Tibial nerve (tissue), 4 donors: ENCODE measurements at regions not wholly inside any gene's neighbourhood (a gene's known extent, or its start where the extent isn't known, plus 50 kb on each side); places are given as distances from the start of the nearest gene placed in this dataset.

Source experiments
- DNase-seq, 2 donors: peaks; one replicate each; pipeline ENCODE4 v3.0.0-alpha.2; 2019; ENCODE audit warnings: low spot score in 2 of 2
- H3K27ac ChIP-seq, 4 donors: fragments of 200-600 bp; sonication (generic) in 3 of 4; one replicate each; pipeline ENCODE4 v1.5.1; 2017 to 2019; ENCODE audit warnings: mild to moderate bottlenecking in 1 of 4
- H3K27me3 ChIP-seq, 2 donors: fragments of 200-600 bp; sonication (generic) in 1 of 2; one replicate each; pipeline versions ENCODE4 v1.5.1 to v1.6.0; 2017 to 2019
- H3K36me3 ChIP-seq, 3 donors: fragments of 200-600 bp; sonication (generic); one replicate each; pipeline ENCODE4 v1.5.1; 2018 to 2019
- H3K4me1 ChIP-seq, 4 donors: fragments of 200-600 bp; sonication (generic) in 3 of 4; one replicate each; pipeline ENCODE4 v1.5.1; 2017 to 2019
- H3K4me3 ChIP-seq, 4 donors: fragments of 200-600 bp; sonication (generic) in 3 of 4; one replicate each; pipeline ENCODE4 v1.5.1; 2017 to 2019; ENCODE audit warnings: mild to moderate bottlenecking in 1 of 4, moderate library complexity in 1 of 4
- H3K9me3 ChIP-seq, 4 donors: fragments of 200-600 bp; sonication (generic) in 3 of 4; one replicate each; pipeline ENCODE4 v1.5.1; 2017 to 2019
- EP300 ChIP-seq, 2 donors: sonication (generic); formaldehyde crosslinking; IDR thresholded peaks; one replicate each; pipeline ENCODE4 v1.6.1; 2017; ENCODE audit warnings: antibody characterized with exemption in 2 of 2, mild to moderate bottlenecking in 1 of 2
- POLR2A ChIP-seq, 2 donors: fragments of 450-650 bp; IDR thresholded peaks; one replicate each; pipeline ENCODE4 v1.6.1; 2017; ENCODE audit warnings: antibody characterized with exemption in 2 of 2, mild to moderate bottlenecking in 2 of 2, moderate library complexity in 2 of 2
- WGBS, 2 donors: methylation state at CpG; one replicate each; pipeline ENCODE4 v1.1.5; 2018; 5-methylcytosine and 5-hydroxymethylcytosine counted together
- TF ChIP-seq, protein P1 (sequence below), 5 experiments: fragments of 200-600 bp in 3 of 5; fragments of 450-650 bp in 2 of 5; sonication (generic) in 3 of 5; IDR thresholded peaks; one replicate each; pipeline ENCODE4 v1.5.1; 2016 to 2019; ENCODE audit warnings: antibody characterized with exemption in 5 of 5, mild to moderate bottlenecking in 3 of 5, moderate library complexity in 2 of 5

DNA sequence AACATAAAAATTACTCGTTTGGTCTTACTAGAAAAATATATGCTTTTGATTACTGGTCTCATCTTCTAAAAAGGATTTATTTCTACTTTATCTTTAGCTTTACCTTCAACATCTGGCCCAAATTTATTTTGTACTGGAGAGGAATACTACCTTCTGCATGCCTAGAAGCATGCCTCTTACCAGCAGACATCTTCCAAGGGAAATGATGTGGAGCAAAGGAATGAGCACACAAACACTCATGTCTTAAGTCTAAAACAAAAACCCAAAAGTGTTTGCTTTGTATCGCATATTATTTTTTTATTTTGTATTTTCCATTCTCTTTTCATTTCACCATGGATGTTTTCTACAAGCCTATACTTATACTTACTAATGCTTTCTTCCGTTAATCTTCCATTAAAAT, 304.6 kb upstream of the KCNMB2 start:
- no peaks in the 10 kb centered on the region for H3K4me1 ChIP-seq
- no peak overlapping the region for H3K4me3 ChIP-seq
- no peak overlapping the region for H3K27ac ChIP-seq
- no peaks in the 10 kb centered on the region for H3K36me3 ChIP-seq
- 95 to 97% methylated on average over 3 of the region's 3 CpGs for whole genome bisulfite sequencing, 2 donors
- no peak for DNase-seq
- TF ChIP-seq, protein P1, sequence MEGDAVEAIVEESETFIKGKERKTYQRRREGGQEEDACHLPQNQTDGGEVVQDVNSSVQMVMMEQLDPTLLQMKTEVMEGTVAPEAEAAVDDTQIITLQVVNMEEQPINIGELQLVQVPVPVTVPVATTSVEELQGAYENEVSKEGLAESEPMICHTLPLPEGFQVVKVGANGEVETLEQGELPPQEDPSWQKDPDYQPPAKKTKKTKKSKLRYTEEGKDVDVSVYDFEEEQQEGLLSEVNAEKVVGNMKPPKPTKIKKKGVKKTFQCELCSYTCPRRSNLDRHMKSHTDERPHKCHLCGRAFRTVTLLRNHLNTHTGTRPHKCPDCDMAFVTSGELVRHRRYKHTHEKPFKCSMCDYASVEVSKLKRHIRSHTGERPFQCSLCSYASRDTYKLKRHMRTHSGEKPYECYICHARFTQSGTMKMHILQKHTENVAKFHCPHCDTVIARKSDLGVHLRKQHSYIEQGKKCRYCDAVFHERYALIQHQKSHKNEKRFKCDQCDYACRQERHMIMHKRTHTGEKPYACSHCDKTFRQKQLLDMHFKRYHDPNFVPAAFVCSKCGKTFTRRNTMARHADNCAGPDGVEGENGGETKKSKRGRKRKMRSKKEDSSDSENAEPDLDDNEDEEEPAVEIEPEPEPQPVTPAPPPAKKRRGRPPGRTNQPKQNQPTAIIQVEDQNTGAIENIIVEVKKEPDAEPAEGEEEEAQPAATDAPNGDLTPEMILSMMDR (IDR thresholded peaks at IDR 0.05) = no peak
- no peak for TF ChIP-seq POLR2A (IDR thresholded peaks at IDR 0.05)
- no peak for TF ChIP-seq EP300 (IDR thresholded peaks at IDR 0.05)
- no peaks in the 10 kb centered on the region for H3K27me3 ChIP-seq
- H3K9me3 ChIP-seq = no peaks in the 10 kb centered on the region

DNA sequence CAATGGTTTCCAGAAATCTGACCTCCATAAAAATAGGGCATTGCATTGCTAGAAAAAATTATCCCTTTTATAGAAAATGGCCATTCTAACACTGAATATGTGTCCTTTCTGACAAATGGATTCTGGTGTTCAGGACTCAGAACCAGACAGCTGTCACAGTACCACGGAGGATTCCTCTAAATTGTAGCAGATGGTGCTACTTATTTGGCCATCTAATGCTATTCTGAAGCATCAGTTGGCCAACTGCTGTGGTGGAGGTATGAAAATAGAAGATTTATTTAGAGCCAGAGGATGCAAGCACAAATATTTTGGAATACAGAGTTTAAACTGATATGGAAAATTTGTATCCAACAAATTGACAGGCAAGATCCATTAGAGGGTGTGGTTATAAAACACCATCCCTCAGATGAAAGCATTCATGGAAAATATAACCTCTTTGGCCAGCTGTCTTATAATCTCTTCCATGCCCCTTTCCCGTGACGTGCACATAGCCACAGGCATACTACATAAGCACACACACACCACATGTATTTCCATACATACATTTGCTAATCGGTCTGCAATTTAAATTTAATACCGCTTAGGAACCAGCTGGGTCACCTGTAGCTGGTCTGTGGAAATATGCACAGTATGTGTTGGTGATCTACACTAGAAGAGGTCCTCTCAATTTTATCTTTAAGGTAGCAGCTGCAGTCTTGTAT, 302.7 kb upstream of the KCNMB2 start:
- TF ChIP-seq, protein P1 (IDR thresholded peaks at IDR 0.05) = no peak
- no peak for TF ChIP-seq EP300 (IDR thresholded peaks at IDR 0.05)
- TF ChIP-seq POLR2A (IDR thresholded peaks at IDR 0.05) = no peak
- Histone ChIP-seq H3K9me3 (no peaks in the 10 kb centered on the region), H3K27me3 (no peaks in the 10 kb centered on the region), H3K4me3 (no peak overlapping the region), H3K27ac (no peak overlapping the region), H3K36me3 (no peaks in the 10 kb centered on the region), H3K4me1 (no peaks in the 10 kb centered on the region)
- WGBS, 2 donors = 76 to 78% methylated on average over 5 of the region's 5 CpGs
- no peak for DNase-seq

DNA sequence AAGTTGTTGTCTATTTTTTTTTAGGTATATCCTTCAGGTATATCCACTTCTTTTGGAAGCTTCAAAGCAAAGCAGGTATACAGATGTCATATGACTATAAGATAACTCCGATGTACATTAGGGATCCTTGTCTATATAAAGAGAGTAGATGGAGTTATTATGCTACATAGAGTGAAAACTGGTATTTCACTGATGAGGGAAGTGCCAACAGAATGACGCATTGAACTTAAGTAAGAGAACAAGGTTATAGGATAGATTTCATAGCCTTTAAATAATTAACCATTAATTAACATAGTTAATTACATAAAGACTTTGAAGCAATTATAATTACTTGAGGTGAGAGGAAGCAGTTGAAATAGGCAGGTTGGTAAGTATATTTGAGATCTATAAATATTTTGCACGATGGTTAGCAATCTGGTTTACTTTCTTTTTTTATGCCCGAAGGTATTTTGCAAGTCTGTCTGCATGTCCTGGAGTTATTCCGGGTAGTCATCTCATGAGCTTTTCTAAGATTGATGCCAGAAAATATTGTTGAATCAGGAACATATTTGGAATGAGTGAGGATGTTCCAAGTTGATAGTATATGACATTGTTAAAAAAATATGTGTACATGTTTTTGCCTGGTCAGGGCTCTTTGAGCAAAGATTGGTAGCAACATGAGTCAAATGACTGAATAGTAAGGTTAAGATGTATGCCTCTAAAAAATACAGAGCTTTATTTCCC, 299.5 kb upstream of the KCNMB2 start:
- Histone ChIP-seq H3K4me1 (no peaks in the 10 kb centered on the region), H3K27ac (no peak overlapping the region), H3K4me3 (no peak overlapping the region), H3K9me3 (no peaks in the 10 kb centered on the region), H3K36me3 (no peaks in the 10 kb centered on the region), H3K27me3 (no peaks in the 10 kb centered on the region)
- WGBS, 2 donors = 79 to 84% methylated on average over 5 of the region's 5 CpGs
- DNase-seq = no peak
- TF ChIP-seq EP300 (IDR thresholded peaks at IDR 0.05) (no peak), POLR2A (IDR thresholded peaks at IDR 0.05) (no peak)
- TF ChIP-seq, protein P1 (IDR thresholded peaks at IDR 0.05) = no peak

DNA sequence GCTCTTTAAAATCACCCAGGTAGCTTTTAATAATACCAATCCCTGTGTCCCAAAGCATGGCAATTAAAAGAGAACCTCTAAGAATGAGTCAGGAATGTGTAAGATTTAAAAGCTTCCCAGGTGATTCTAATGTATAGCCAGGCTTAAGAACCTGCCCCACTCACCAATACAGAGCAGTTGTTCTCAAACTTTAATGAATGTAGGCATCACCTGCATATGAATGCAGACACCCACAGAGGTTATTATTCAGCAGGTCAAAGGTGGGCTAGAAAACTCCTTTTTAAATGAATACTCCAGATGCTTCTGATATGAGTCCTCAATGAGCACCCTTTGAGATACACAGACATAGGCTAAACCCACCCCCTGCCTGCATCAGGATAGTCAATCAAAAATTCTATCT, 298.1 kb upstream of the KCNMB2 start:
- DNase-seq = no peak
- H3K27ac ChIP-seq = no peak overlapping the region
- no peaks in the 10 kb centered on the region for H3K4me1 ChIP-seq
- H3K4me3 ChIP-seq = no peak overlapping the region
- TF ChIP-seq, protein P1 (IDR thresholded peaks at IDR 0.05) = no peak
- TF ChIP-seq POLR2A (IDR thresholded peaks at IDR 0.05) (no peak), EP300 (IDR thresholded peaks at IDR 0.05) (no peak)
- no peaks in the 10 kb centered on the region for H3K36me3 ChIP-seq
- H3K9me3 ChIP-seq = no peaks in the 10 kb centered on the region
- no peaks in the 10 kb centered on the region for H3K27me3 ChIP-seq
